Immature natural killer cell (primary cell): ENCODE measurements at regions not wholly inside any gene's neighbourhood (a gene's known extent, or its start where the extent isn't known, plus 50 kb on each side); places are given as distances from the start of the nearest gene placed in this dataset.
"Not testable (repeated sequence)": the region's sequence is repeated elsewhere in the genome, so short reads cannot be mapped to it uniquely, and the experiment has no call there.

Source experiments
- DNase-seq, 3 donors: peaks; one replicate each; pipeline ENCODE4 v3.0.0; 2022; ENCODE audit warnings: mixed read lengths in 1 of 3
- H3K27ac Mint-ChIP-seq, 6 donors: one replicate each; pipeline ENCODE4 v1.8.0; 2020; ENCODE audit warnings: mixed read lengths in 6 of 6, mild to moderate bottlenecking in 5 of 6, inconsistent platforms in 4 of 6, moderate library complexity in 3 of 6
- H3K27me3 Mint-ChIP-seq, 3 donors: one replicate each; pipeline ENCODE4 v1.8.0; 2020 to 2021; ENCODE audit warnings: low read depth in 3 of 3, mild to moderate bottlenecking in 3 of 3, mixed read lengths in 3 of 3, moderate library complexity in 3 of 3, inconsistent platforms in 1 of 3
- H3K36me3 Mint-ChIP-seq, 3 donors: one replicate each; pipeline ENCODE4 v1.8.0; 2020; ENCODE audit warnings: mixed read lengths in 3 of 3, inconsistent platforms in 2 of 3, mild to moderate bottlenecking in 2 of 3
- H3K4me1 Mint-ChIP-seq, 2 donors: one replicate each; pipeline ENCODE4 v1.8.0; 2020; ENCODE audit warnings: inconsistent platforms in 2 of 2, mild to moderate bottlenecking in 2 of 2, mixed read lengths in 2 of 2, moderate library complexity in 1 of 2
- H3K4me3 Mint-ChIP-seq, 5 donors: one replicate each; pipeline ENCODE4 v1.8.0; 2020; ENCODE audit warnings: mild to moderate bottlenecking in 5 of 5, mixed read lengths in 5 of 5, inconsistent platforms in 3 of 5, moderate library complexity in 3 of 5
- H3K9me3 Mint-ChIP-seq, 6 donors: one replicate each; pipeline ENCODE4 v1.8.0; 2020; ENCODE audit warnings: mild to moderate bottlenecking in 6 of 6, mixed read lengths in 6 of 6, inconsistent platforms in 4 of 6, moderate library complexity in 3 of 6

GRCh38 chr10:117464176-117464575 lies 78.4 kb upstream of the EMX2 start:
- no peak for DNase-seq
- Mint-ChIP-seq H3K4me1 (no peaks in the 10 kb centered on the region), H3K9me3 (no peaks in the 10 kb centered on the region), H3K36me3 (no peaks in the 10 kb centered on the region), H3K27me3 (peaks cover 2 to 7% (median 4%) of the 10 kb centered on the region in 3 donors), H3K27ac (no peak overlapping the region), H3K4me3 (no peak overlapping the region)

- Mint-ChIP-seq H3K27me3 (peaks cover 4 to 7% (median 7%) of the 10 kb centered on the region in 3 donors), H3K4me1 (no peaks in the 10 kb centered on the region), H3K27ac (no peak overlapping the region), H3K36me3 (no peaks in the 10 kb centered on the region), H3K9me3 (no peaks in the 10 kb centered on the region), H3K4me3 (no peak overlapping the region)
- DNase-seq, result no peak
These were observed 79.0 kb upstream of the EMX2 start for GRCh38 chr10:117463545-117463920.

GRCh38 chr10:117462816-117463544 lies 79.6 kb upstream of the EMX2 start:
- no peak for DNase-seq
- H3K9me3 Mint-ChIP-seq, result no peaks in the 10 kb centered on the region
- peaks cover 1 to 9% (median 4%) of the 10 kb centered on the region in 3 donors for H3K27me3 Mint-ChIP-seq
- H3K4me3 Mint-ChIP-seq, result no peak overlapping the region
- H3K27ac Mint-ChIP-seq, result no peak overlapping the region
- no peaks in the 10 kb centered on the region for H3K36me3 Mint-ChIP-seq
- H3K4me1 Mint-ChIP-seq, result no peaks in the 10 kb centered on the region

- Mint-ChIP-seq H3K9me3 (no peaks in the 10 kb centered on the region), H3K27me3 (peaks cover 1 to 9% (median 4%) of the 10 kb centered on the region in 3 donors), H3K36me3 (no peaks in the 10 kb centered on the region), H3K27ac (no peak overlapping the region), H3K4me1 (no peaks in the 10 kb centered on the region), H3K4me3 (no peak overlapping the region)
- DNase-seq, result no peak
These were observed 80.1 kb upstream of the EMX2 start for GRCh38 chr10:117462424-117462792.

GRCh38 chr10:117461766-117462423 lies 80.7 kb upstream of the EMX2 start:
- Mint-ChIP-seq H3K9me3 (no peaks in the 10 kb centered on the region), H3K27ac (no peak overlapping the region), H3K36me3 (no peaks in the 10 kb centered on the region), H3K4me1 (no peaks in the 10 kb centered on the region), H3K27me3 (peaks cover 1 to 9% (median 4%) of the 10 kb centered on the region in 3 donors), H3K4me3 (no peak overlapping the region)
- DNase-seq, result no peak

GRCh38 chr10:117460846-117461765 lies 81.4 kb upstream of the EMX2 start:
- Mint-ChIP-seq H3K4me3 (no peak overlapping the region), H3K27me3 (peaks cover 1 to 9% (median 9%) of the 10 kb centered on the region in 3 donors), H3K36me3 (no peaks in the 10 kb centered on the region), H3K4me1 (no peaks in the 10 kb centered on the region), H3K9me3 (no peaks in the 10 kb centered on the region), H3K27ac (no peak overlapping the region)
- DNase-seq, result no peak

GRCh38 chr10:117458571-117458970 lies 83.3 kb upstream of the PDZD8 start:
- Mint-ChIP-seq H3K4me3 (no peak overlapping the region), H3K36me3 (no peaks in the 10 kb centered on the region), H3K27ac (no peak overlapping the region), H3K27me3 (peaks cover 0 to 18% (median 10%) of the 10 kb centered on the region in 3 donors), H3K4me1 (peaks cover 20% of the 10 kb centered on the region in 2 donors), H3K9me3 (peaks cover 0 to 1% (median under 1%) of the 10 kb centered on the region in 6 donors)
- DNase-seq, result no peak

GRCh38 chr10:117457932-117458331 lies 82.7 kb upstream of the PDZD8 start:
- DNase-seq, result no peak
- Mint-ChIP-seq H3K4me1 (peaks cover 20% of the 10 kb centered on the region in 2 donors), H3K36me3 (no peaks in the 10 kb centered on the region), H3K27ac (no peak overlapping the region), H3K9me3 (peaks cover 0 to 6% (median 3%) of the 10 kb centered on the region in 6 donors), H3K27me3 (peaks cover 5 to 22% (median 8%) of the 10 kb centered on the region in 3 donors), H3K4me3 (no peak overlapping the region)

GRCh38 chr10:117457071-117457810 lies 82.0 kb upstream of the PDZD8 start:
- Mint-ChIP-seq H3K27me3 (peaks cover 5 to 23% (median 8%) of the 10 kb centered on the region in 3 donors), H3K9me3 (peaks cover 0 to 6% (median 3%) of the 10 kb centered on the region in 6 donors), H3K36me3 (no peaks in the 10 kb centered on the region), H3K4me3 (no peak overlapping the region), H3K27ac (no peak overlapping the region), H3K4me1 (peaks cover 20% of the 10 kb centered on the region in 2 donors)
- DNase-seq, result no peak

- no peak for DNase-seq
- Mint-ChIP-seq H3K36me3 (no peaks in the 10 kb centered on the region), H3K4me1 (peaks cover 20% of the 10 kb centered on the region in 2 donors), H3K27ac (no peak overlapping the region), H3K4me3 (no peak overlapping the region), H3K27me3 (peaks cover 8 to 25% (median 9%) of the 10 kb centered on the region in 3 donors), H3K9me3 (peaks cover 0 to 6% (median 3%) of the 10 kb centered on the region in 6 donors)
These were observed 80.1 kb upstream of the PDZD8 start for GRCh38 chr10:117455346-117455745.

- H3K9me3 Mint-ChIP-seq, result peaks cover 0 to 6% (median 3%) of the 10 kb centered on the region in 6 donors
- H3K36me3 Mint-ChIP-seq, result no peaks in the 10 kb centered on the region
- no peak overlapping the region for H3K27ac Mint-ChIP-seq
- peak; percentile 11 to 28 (median 28) for DNase-seq
- peaks cover 20% of the 10 kb centered on the region in 2 donors for H3K4me1 Mint-ChIP-seq
- peak overlapping the region in 1 of 5 donors; percentile 27 for H3K4me3 Mint-ChIP-seq
- H3K27me3 Mint-ChIP-seq, result peaks cover 8 to 25% (median 9%) of the 10 kb centered on the region in 3 donors
These were observed 79.3 kb upstream of the PDZD8 start for GRCh38 chr10:117454502-117454901.

GRCh38 chr10:117453484-117453883 lies 78.2 kb upstream of the PDZD8 start:
- peak overlapping the region in 2 of 5 donors; percentile 6 to 21 for H3K4me3 Mint-ChIP-seq
- DNase-seq, result not testable (repeated sequence)

GRCh38 chr10:117450940-117451339 lies 75.7 kb upstream of the PDZD8 start:
- no peaks in the 10 kb centered on the region for H3K36me3 Mint-ChIP-seq
- H3K4me1 Mint-ChIP-seq, result peaks cover 20% of the 10 kb centered on the region in 2 donors
- no peak for DNase-seq
- no peak overlapping the region for H3K27ac Mint-ChIP-seq
- H3K4me3 Mint-ChIP-seq, result no peak overlapping the region
- H3K9me3 Mint-ChIP-seq, result peaks cover 4 to 21% (median 11%) of the 10 kb centered on the region in 6 donors
- peaks cover 4 to 26% (median 13%) of the 10 kb centered on the region in 3 donors for H3K27me3 Mint-ChIP-seq

More at GRCh38 chr10:117453484-117453883, 78.2 kb upstream of the PDZD8 start:
- Mint-ChIP-seq H3K4me1 (peaks cover 20% of the 10 kb centered on the region in 2 donors), H3K27me3 (peaks cover 8 to 19% (median 11%) of the 10 kb centered on the region in 3 donors)
- H3K36me3 Mint-ChIP-seq, H3K9me3 Mint-ChIP-seq, H3K27ac Mint-ChIP-seq: not testable (repeated sequence)
